Fibroblast of lung (primary cell): ENCODE measurements at regions not wholly inside any gene's neighbourhood (a gene's known extent, or its start where the extent isn't known, plus 50 kb on each side); places are given as distances from the start of the nearest gene placed in this dataset.

Experiments used
- DNase-seq, 2 donors: peaks; one replicate each; pipeline versions ENCODE4 v3.0.0 to v3.0.0-alpha.2; 2010; ENCODE audit warnings: low read depth in 2 of 2
- H2AFZ ChIP-seq: 2 replicates; pipeline ENCODE4 v1.5.1; 2012; ENCODE audit warnings: low read length, control low read depth, inconsistent platforms
- H3K27ac ChIP-seq: 2 replicates; pipeline ENCODE4 v1.5.1; 2011; ENCODE audit warnings: low read length, control low read depth; ENCODE audit not compliant: insufficient read depth
- H3K27me3 ChIP-seq: 2 replicates; pipeline ENCODE4 v1.5.1; 2011; ENCODE audit warnings: mild to moderate bottlenecking, low read length; ENCODE audit not compliant: control insufficient read depth, insufficient read depth
- H3K36me3 ChIP-seq: 2 replicates; pipeline ENCODE4 v1.5.1; 2011; ENCODE audit warnings: low read length; ENCODE audit not compliant: control insufficient read depth, insufficient read depth
- H3K4me1 ChIP-seq: 2 replicates; pipeline ENCODE4 v1.5.1; 2011; ENCODE audit warnings: low read length; ENCODE audit not compliant: control insufficient read depth, insufficient read depth; ENCODE audit errors: extremely low read depth
- H3K4me2 ChIP-seq: 2 replicates; pipeline ENCODE4 v1.5.1; 2011; ENCODE audit warnings: low read length, control low read depth; ENCODE audit not compliant: insufficient read depth; ENCODE audit errors: extremely low read depth
- H3K4me3 ChIP-seq, 4 experiments: fragments of 200-600 bp in 1 of 4; sonication (generic) in 1 of 4; replicated peaks in 1 of 4; 2 replicates each; pipeline ENCODE4 v1.5.1; 2011 to 2016; ENCODE audit warnings: low read length in 4 of 4, low read depth in 3 of 4, mild to moderate bottlenecking in 3 of 4, control low read depth in 2 of 4, inconsistent platforms in 1 of 4, mixed read lengths in 1 of 4; ENCODE audit not compliant: insufficient read depth in 1 of 4; ENCODE audit errors: control extremely low read depth in 1 of 4
- H3K79me2 ChIP-seq: 2 replicates; pipeline ENCODE4 v1.5.1; 2012; ENCODE audit warnings: mild to moderate bottlenecking, low read length, inconsistent platforms; ENCODE audit not compliant: control insufficient read depth, insufficient read depth
- H3K9ac ChIP-seq: 2 replicates; pipeline ENCODE4 v1.5.1; 2011; ENCODE audit warnings: mild to moderate bottlenecking, low read length, control low read depth; ENCODE audit not compliant: insufficient read depth
- H3K9me3 ChIP-seq: 2 replicates; pipeline ENCODE4 v1.5.1; 2012; ENCODE audit warnings: low read depth, low read length; ENCODE audit not compliant: control insufficient read depth, insufficient read depth
- H4K20me1 ChIP-seq: 2 replicates; pipeline ENCODE4 v1.5.1; 2011; ENCODE audit warnings: low read length; ENCODE audit not compliant: control insufficient read depth, insufficient read depth; ENCODE audit errors: extremely low read depth
- EZH2 ChIP-seq: IDR thresholded peaks from 2 replicates; pipeline ENCODE4 v1.5.1; 2012; ENCODE audit warnings: low read length, control low read depth, mild to moderate bottlenecking; ENCODE audit errors: missing control alignments
- TF ChIP-seq, protein P1 (sequence below), 2 donors: IDR thresholded peaks in 1 of 2; conservative IDR thresholded peaks in 1 of 2; 1 replicate in 1 of 2; 2 replicates in 1 of 2; pipeline ENCODE4 v1.5.1; 2011 to 2012; ENCODE audit warnings: low read length in 2 of 2, control low read depth in 1 of 2, inconsistent platforms in 1 of 2, low read depth in 1 of 2, mild to moderate bottlenecking in 1 of 2

DNA sequence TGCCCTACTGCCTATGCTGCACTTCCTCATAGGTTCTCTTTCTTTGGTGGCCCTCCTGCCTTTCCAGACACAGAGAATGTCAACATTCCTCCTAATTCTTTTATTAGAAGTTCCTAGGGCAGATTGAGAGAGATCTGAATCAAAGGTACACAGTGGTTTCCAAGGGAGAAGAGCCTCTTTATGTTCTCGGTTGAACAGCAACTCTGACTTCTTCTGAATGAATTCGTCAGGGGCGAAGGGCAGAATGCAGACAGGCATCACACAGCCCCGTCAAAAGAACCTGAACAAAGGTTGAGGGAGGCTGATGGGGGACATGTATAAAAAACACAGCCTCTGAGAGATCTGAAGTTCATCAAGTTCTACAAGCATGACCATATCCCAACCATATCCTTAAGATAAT is 68.1 kb upstream of the DTNBP1 start:
- no peak overlapping the region for H3K4me2 ChIP-seq
- H3K9me3 ChIP-seq, result no peaks in the 10 kb centered on the region
- H2AFZ ChIP-seq, result no peak overlapping the region
- H3K4me1 ChIP-seq, result no peaks in the 10 kb centered on the region
- H3K27ac ChIP-seq, result no peak overlapping the region
- TF ChIP-seq, protein P1, sequence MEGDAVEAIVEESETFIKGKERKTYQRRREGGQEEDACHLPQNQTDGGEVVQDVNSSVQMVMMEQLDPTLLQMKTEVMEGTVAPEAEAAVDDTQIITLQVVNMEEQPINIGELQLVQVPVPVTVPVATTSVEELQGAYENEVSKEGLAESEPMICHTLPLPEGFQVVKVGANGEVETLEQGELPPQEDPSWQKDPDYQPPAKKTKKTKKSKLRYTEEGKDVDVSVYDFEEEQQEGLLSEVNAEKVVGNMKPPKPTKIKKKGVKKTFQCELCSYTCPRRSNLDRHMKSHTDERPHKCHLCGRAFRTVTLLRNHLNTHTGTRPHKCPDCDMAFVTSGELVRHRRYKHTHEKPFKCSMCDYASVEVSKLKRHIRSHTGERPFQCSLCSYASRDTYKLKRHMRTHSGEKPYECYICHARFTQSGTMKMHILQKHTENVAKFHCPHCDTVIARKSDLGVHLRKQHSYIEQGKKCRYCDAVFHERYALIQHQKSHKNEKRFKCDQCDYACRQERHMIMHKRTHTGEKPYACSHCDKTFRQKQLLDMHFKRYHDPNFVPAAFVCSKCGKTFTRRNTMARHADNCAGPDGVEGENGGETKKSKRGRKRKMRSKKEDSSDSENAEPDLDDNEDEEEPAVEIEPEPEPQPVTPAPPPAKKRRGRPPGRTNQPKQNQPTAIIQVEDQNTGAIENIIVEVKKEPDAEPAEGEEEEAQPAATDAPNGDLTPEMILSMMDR (conservative IDR thresholded peaks at IDR 0.05 in 1 of 2, IDR thresholded peaks at IDR 0.05 in 1 of 2; ENCODE audit: low read depth in 1 of 2, low read length in 2 of 2), result no peak
- TF ChIP-seq EZH2, result no peak
- no peaks in the 10 kb centered on the region for H3K27me3 ChIP-seq
- DNase-seq, result no peak
- H3K36me3 ChIP-seq, result no peaks in the 10 kb centered on the region
- no peaks in the 10 kb centered on the region for H4K20me1 ChIP-seq
- H3K4me3 ChIP-seq, result no peak overlapping the region
- H3K9ac ChIP-seq, result no peak overlapping the region
- no peaks in the 10 kb centered on the region for H3K79me2 ChIP-seq

DNA sequence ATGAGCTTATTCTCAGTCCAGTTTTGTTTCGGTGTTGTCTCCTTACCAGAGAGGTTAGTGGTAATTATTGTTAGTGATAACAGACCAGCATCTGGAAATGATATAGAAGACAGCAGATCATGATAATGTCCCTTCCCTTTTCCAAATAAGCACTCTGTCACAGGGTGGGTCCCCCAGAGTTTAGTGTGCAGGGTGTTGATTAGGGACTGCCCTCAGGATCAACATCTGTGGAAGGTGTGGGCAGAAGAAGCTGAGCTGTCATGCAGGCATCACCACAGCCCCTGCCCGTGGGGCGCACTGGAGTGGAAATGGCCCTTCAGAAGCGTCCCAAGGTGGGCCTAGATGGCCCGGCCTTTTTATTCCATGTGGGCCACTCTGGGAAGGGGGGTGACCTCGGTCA is 67.6 kb upstream of the DTNBP1 start:
- no peak overlapping the region for H3K27ac ChIP-seq
- H2AFZ ChIP-seq, result no peak overlapping the region
- H3K36me3 ChIP-seq, result no peaks in the 10 kb centered on the region
- no peak overlapping the region for H3K9ac ChIP-seq
- DNase-seq, result no peak
- H3K4me3 ChIP-seq, result no peak overlapping the region
- no peaks in the 10 kb centered on the region for H3K4me1 ChIP-seq
- no peaks in the 10 kb centered on the region for H3K27me3 ChIP-seq
- H3K9me3 ChIP-seq, result no peaks in the 10 kb centered on the region
- H3K79me2 ChIP-seq, result no peaks in the 10 kb centered on the region
- H4K20me1 ChIP-seq, result no peaks in the 10 kb centered on the region
- no peak overlapping the region for H3K4me2 ChIP-seq
- TF ChIP-seq, protein P1 (conservative IDR thresholded peaks at IDR 0.05 in 1 of 2, IDR thresholded peaks at IDR 0.05 in 1 of 2; ENCODE audit: low read depth in 1 of 2, low read length in 2 of 2), result no peak
- TF ChIP-seq EZH2, result no peak

DNA sequence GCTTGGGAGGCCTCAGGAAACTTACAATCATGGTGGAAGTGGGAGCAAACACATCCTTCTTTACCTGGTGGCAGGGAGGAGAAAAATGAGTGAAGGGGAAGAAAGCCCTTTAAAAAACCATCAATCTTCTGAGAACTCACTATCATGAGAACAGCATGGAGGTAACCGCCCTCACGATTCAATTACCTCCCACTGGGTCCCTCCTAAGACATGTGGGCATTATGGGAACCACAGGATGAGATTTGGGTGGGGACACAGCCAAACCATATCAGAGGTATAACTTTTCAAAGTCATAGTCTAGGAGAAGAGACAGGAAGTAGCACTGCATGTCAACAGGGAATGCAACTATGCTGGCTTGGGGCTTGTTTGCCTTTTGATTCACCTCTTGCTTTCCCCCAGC is 59.9 kb upstream of the DTNBP1 start:
- Histone ChIP-seq H3K9me3 (no peaks in the 10 kb centered on the region), H3K36me3 (no peaks in the 10 kb centered on the region), H3K9ac (no peak overlapping the region), H3K27ac (no peak overlapping the region), H2AFZ (no peak overlapping the region), H3K4me3 (no peak overlapping the region), H3K4me2 (no peak overlapping the region), H3K4me1 (no peaks in the 10 kb centered on the region), H4K20me1 (no peaks in the 10 kb centered on the region), H3K79me2 (no peaks in the 10 kb centered on the region), H3K27me3 (no peaks in the 10 kb centered on the region)
- TF ChIP-seq, protein P1 (conservative IDR thresholded peaks at IDR 0.05 in 1 of 2, IDR thresholded peaks at IDR 0.05 in 1 of 2; ENCODE audit: low read depth in 1 of 2, low read length in 2 of 2), result no peak
- no peak for TF ChIP-seq EZH2
- no peak for DNase-seq
